Stomach (tissue), 4 donors: ENCODE measurements at regions not wholly inside any gene's neighbourhood (a gene's known extent, or its start where the extent isn't known, plus 50 kb on each side); places are given as distances from the start of the nearest gene placed in this dataset.

ENCODE experiments used
- CTCF ChIP-seq, 7 experiments: fragments of 450-650 bp in 4 of 7; fragments of 200-600 bp in 3 of 7; sonication (generic) in 3 of 7; IDR thresholded peaks; one replicate each; pipeline ENCODE4 v1.5.1; 2016 to 2019; ENCODE audit warnings: antibody characterized with exemption in 7 of 7, control low read depth in 2 of 7, mild to moderate bottlenecking in 1 of 7
- POLR2A ChIP-seq, 4 donors: fragments of 450-650 bp; IDR thresholded peaks; one replicate each; pipeline ENCODE4 v1.6.1; 2016; ENCODE audit warnings: antibody characterized with exemption in 4 of 4, control low read depth in 2 of 4, mild to moderate bottlenecking in 1 of 4, moderate library complexity in 1 of 4

- TF ChIP-seq CTCF (IDR thresholded peaks at IDR 0.05): no peak
- no peak for TF ChIP-seq POLR2A (IDR thresholded peaks at IDR 0.05)
These were observed 442.2 kb upstream of the FRG1 start for GRCh38 chr4:189498457-189498856.
